Ishikawa (cell line): ENCODE measurements at regions not wholly inside any gene's neighbourhood (a gene's known extent, or its start where the extent isn't known, plus 50 kb on each side); places are given as distances from the start of the nearest gene placed in this dataset.

Source experiments
- CEBPB ChIP-seq: IDR thresholded peaks from 2 replicates; pipeline ENCODE4 v1.6.1; 2012
- CREB1 ChIP-seq: IDR thresholded peaks from 2 replicates; pipeline ENCODE4 v1.6.1; 2012; ENCODE audit warnings: low read depth
- EGR1 ChIP-seq: IDR thresholded peaks from 2 replicates; pipeline ENCODE4 v1.6.1; 2012
- EP300 ChIP-seq: IDR thresholded peaks from 2 replicates; pipeline ENCODE4 v1.6.1; 2012; ENCODE audit warnings: borderline replicate concordance
- FOXM1 ChIP-seq: IDR thresholded peaks from 2 replicates; pipeline ENCODE4 v1.6.1; 2012; ENCODE audit warnings: low read depth, borderline replicate concordance
- RAD21 ChIP-seq: IDR thresholded peaks from 2 replicates; pipeline ENCODE4 v1.6.1; 2012; ENCODE audit warnings: low read depth
- TEAD4 ChIP-seq: IDR thresholded peaks from 2 replicates; pipeline ENCODE4 v1.6.1; 2012
- YY1 ChIP-seq: IDR thresholded peaks from 2 replicates; pipeline ENCODE4 v1.6.1; 2012; ENCODE audit warnings: low read depth

GRCh38 chr10:130968511-130968910 is 343.0 kb downstream of the TCERG1L start:
- no peak for TF ChIP-seq YY1
- TF ChIP-seq FOXM1: no peak
- TF ChIP-seq EGR1: no peak
- no peak for TF ChIP-seq TEAD4
- no peak for TF ChIP-seq RAD21
- no peak for TF ChIP-seq EP300
- no peak for TF ChIP-seq CREB1
- TF ChIP-seq CEBPB: no peak
